Spleen (tissue), 11 donors: ENCODE measurements at regions not wholly inside any gene's neighbourhood (a gene's known extent, or its start where the extent isn't known, plus 50 kb on each side); places are given as distances from the start of the nearest gene placed in this dataset.

ENCODE experiments used
- DNase-seq: peaks from one replicate; pipeline ENCODE4 v3.0.0-alpha.2; 2020
- H3K27ac ChIP-seq, 8 donors: fragments of 200-600 bp; sonication (generic) in 7 of 8; 1 replicate in 4 of 8; 2 replicates in 4 of 8; pipeline versions ENCODE4 v1.5.0 to v1.8.0; 2016 to 2021; ENCODE audit warnings: inconsistent platforms in 4 of 8, mild to moderate bottlenecking in 4 of 8, moderate library complexity in 1 of 8
- H3K27me3 ChIP-seq, 7 donors: fragments of 200-600 bp; sonication (generic) in 6 of 7; replicated peaks in 1 of 7; 1 replicate in 4 of 7; 2 replicates in 3 of 7; pipeline versions ENCODE4 v1.5.0 to v1.8.0; 2016 to 2021; ENCODE audit warnings: inconsistent platforms in 3 of 7, mild to moderate bottlenecking in 1 of 7
- H3K36me3 ChIP-seq, 6 donors: fragments of 200-600 bp; sonication (generic) in 5 of 6; 1 replicate in 4 of 6; 2 replicates in 2 of 6; pipeline versions ENCODE4 v1.5.0 to v1.8.0; 2016 to 2021; ENCODE audit warnings: inconsistent platforms in 2 of 6
- H3K4me1 ChIP-seq, 6 donors: fragments of 200-600 bp; sonication (generic) in 5 of 6; 1 replicate in 3 of 6; 2 replicates in 3 of 6; pipeline versions ENCODE4 v1.5.0 to v1.8.0; 2016 to 2021; ENCODE audit warnings: inconsistent platforms in 3 of 6
- H3K4me3 ChIP-seq, 8 donors: fragments of 200-600 bp; sonication (generic) in 7 of 8; 1 replicate in 4 of 8; 2 replicates in 4 of 8; pipeline versions ENCODE4 v1.5.0 to v1.8.0; 2016 to 2021; ENCODE audit warnings: inconsistent platforms in 4 of 8, mild to moderate bottlenecking in 4 of 8, moderate library complexity in 2 of 8
- H3K9me3 ChIP-seq, 8 donors: fragments of 200-600 bp; sonication (generic) in 7 of 8; 1 replicate in 4 of 8; 2 replicates in 4 of 8; pipeline versions ENCODE4 v1.5.0 to v1.8.0; 2016 to 2021; ENCODE audit warnings: inconsistent platforms in 4 of 8
- CTCF ChIP-seq, 11 experiments: fragments of 200-600 bp in 7 of 11; fragments of 450-650 bp in 4 of 11; sonication (generic) in 4 of 11; IDR thresholded peaks in 8 of 11; conservative IDR thresholded peaks in 3 of 11; 1 replicate in 7 of 11; 2 replicates in 4 of 11; pipeline versions ENCODE4 v1.4.0 to v1.8.0; 2016 to 2021; ENCODE audit warnings: antibody characterized with exemption in 11 of 11, inconsistent platforms in 4 of 11, mild to moderate bottlenecking in 1 of 11
- POLR2A ChIP-seq, 3 donors: fragments of 450-650 bp; IDR thresholded peaks; one replicate each; pipeline ENCODE4 v1.5.1; 2017; ENCODE audit warnings: antibody characterized with exemption in 3 of 3, mild to moderate bottlenecking in 1 of 3
- POLR2AphosphoS5 ChIP-seq, 3 donors: sonication (generic); formaldehyde crosslinking; IDR thresholded peaks; one replicate each; pipeline ENCODE4 v1.5.1; 2017; ENCODE audit warnings: antibody characterized with exemption in 3 of 3
- WGBS, 5 donors: extraction: QIAGEN DNeasy Blood & Tissue Kit in 3 of 5; methylation state at CpG; one replicate each; pipeline versions ENCODE4 v1.1.5 to v1.1.7; 2013 to 2018; 5-methylcytosine and 5-hydroxymethylcytosine counted together
- intact Hi-C: fragments of 100-400 bp; cut with DNase I; formaldehyde crosslinking; loops from one replicate; pipeline ENCODE4 v1.15.0; 2023; ENCODE audit warnings: low total_unique reads
- donor health status: healthy with polysubstance abuse.
- donor health status: DM: no; HTN: no; CAD: no; lungs with moderate emphysema.
- donor health status: DM: no; HTN: no; CAD: no.
- donor health status: Bipolar disorder and iron deficiency.
- donor health status: healthy.
- donor health status: DM: no; HTN: no; CAD: no.
- donor health status: DM: yes; HTN: yes; CAD: no.

- Histone ChIP-seq H3K27ac (no peak overlapping the region), H3K4me1 (no peaks in the 10 kb centered on the region), H3K9me3 (peaks cover 0 to 3% (median 0%) of the 10 kb centered on the region in 8 donors), H3K36me3 (no peaks in the 10 kb centered on the region), H3K4me3 (no peak overlapping the region), H3K27me3 (no peaks in the 10 kb centered on the region)
- intact Hi-C loops, result no loop called here
- no peak for DNase-seq
- TF ChIP-seq POLR2A (IDR thresholded peaks at IDR 0.05), result no peak
- TF ChIP-seq CTCF (IDR thresholded peaks at IDR 0.05 in 8 of 11, conservative IDR thresholded peaks at IDR 0.05 in 3 of 11), result no peak
- no peak for TF ChIP-seq POLR2AphosphoS5 (IDR thresholded peaks at IDR 0.05)
- 38 to 72% (median 44%) methylated on average over 1 of the region's 1 CpG for WGBS, 5 donors
Observed at GRCh38 chr3:145857956-145858355, 303.0 kb downstream of the PLOD2 start.

- 73 to 83% (median 76%) methylated on average over 2 of the region's 2 CpGs for WGBS, 5 donors
- Histone ChIP-seq H3K4me3 (no peak overlapping the region), H3K4me1 (no peaks in the 10 kb centered on the region), H3K27ac (no peak overlapping the region), H3K27me3 (no peaks in the 10 kb centered on the region), H3K9me3 (no peaks in the 10 kb centered on the region), H3K36me3 (no peaks in the 10 kb centered on the region)
- TF ChIP-seq CTCF (IDR thresholded peaks at IDR 0.05 in 8 of 11, conservative IDR thresholded peaks at IDR 0.05 in 3 of 11) (no peak), POLR2AphosphoS5 (IDR thresholded peaks at IDR 0.05) (no peak), POLR2A (IDR thresholded peaks at IDR 0.05) (no peak)
- no peak for DNase-seq
- intact Hi-C loops, result no loop called here
Observed at GRCh38 chr3:145864336-145864735, 296.6 kb downstream of the PLOD2 start.

GRCh38 chr3:145865399-145866018 is 295.5 kb downstream of the PLOD2 start:
- WGBS, 5 donors, result 53 to 69% (median 68%) methylated on average over 4 of the region's 4 CpGs
- no peak for DNase-seq
- no peaks in the 10 kb centered on the region for H3K9me3 ChIP-seq
- intact Hi-C loops, result no loop called here
- no peaks in the 10 kb centered on the region for H3K27me3 ChIP-seq
- no peak overlapping the region for H3K27ac ChIP-seq
- TF ChIP-seq POLR2AphosphoS5 (IDR thresholded peaks at IDR 0.05) (no peak), POLR2A (IDR thresholded peaks at IDR 0.05) (no peak), CTCF (IDR thresholded peaks at IDR 0.05 in 8 of 11, conservative IDR thresholded peaks at IDR 0.05 in 3 of 11) (no peak)
- no peak overlapping the region for H3K4me3 ChIP-seq
- H3K36me3 ChIP-seq, result no peaks in the 10 kb centered on the region
- no peaks in the 10 kb centered on the region for H3K4me1 ChIP-seq

DNA sequence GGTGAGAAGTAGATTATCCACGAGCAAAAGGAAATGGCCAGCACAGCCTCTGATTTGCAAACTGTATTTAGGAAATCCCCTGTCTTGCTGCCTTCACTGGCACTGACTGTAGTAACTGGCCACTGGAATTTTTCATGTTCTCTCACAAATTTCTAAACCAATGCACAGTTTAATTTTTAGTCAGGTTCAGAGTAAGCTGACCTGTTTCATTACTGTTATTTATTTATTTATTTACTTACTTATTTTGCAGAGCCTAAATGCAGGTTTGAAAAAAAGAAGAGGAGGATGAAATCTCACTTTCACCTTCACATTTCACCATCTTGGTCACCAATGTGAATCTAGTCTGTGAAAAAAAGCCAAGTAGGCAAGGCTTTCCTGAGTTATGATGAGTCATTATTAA is 291.0 kb downstream of the PLOD2 start:
- intact Hi-C loops, result no loop called here
- TF ChIP-seq POLR2AphosphoS5 (IDR thresholded peaks at IDR 0.05), result no peak
- TF ChIP-seq POLR2A (IDR thresholded peaks at IDR 0.05), result no peak
- TF ChIP-seq CTCF (IDR thresholded peaks at IDR 0.05 in 8 of 11, conservative IDR thresholded peaks at IDR 0.05 in 3 of 11), result no peak
- Histone ChIP-seq H3K27ac (no peak overlapping the region), H3K27me3 (no peaks in the 10 kb centered on the region), H3K36me3 (no peaks in the 10 kb centered on the region), H3K9me3 (peaks cover 0 to 13% (median 4%) of the 10 kb centered on the region in 8 donors), H3K4me1 (no peaks in the 10 kb centered on the region), H3K4me3 (no peak overlapping the region)
- WGBS, 5 donors, result 33 to 50% (median 41%) methylated on average over 1 of the region's 1 CpG
- DNase-seq, result no peak
